Breast epithelium (tissue), 3 donors: ENCODE measurements at regions not wholly inside any gene's neighbourhood (a gene's known extent, or its start where the extent isn't known, plus 50 kb on each side); places are given as distances from the start of the nearest gene placed in this dataset.

Experiments used
- CTCF ChIP-seq, 3 donors: fragments of 450-650 bp; IDR thresholded peaks; one replicate each; pipeline ENCODE4 v1.5.1; 2016 to 2017; ENCODE audit warnings: antibody characterized with exemption in 3 of 3, mild to moderate bottlenecking in 3 of 3, moderate library complexity in 3 of 3
- POLR2A ChIP-seq: fragments of 450-650 bp; IDR thresholded peaks from one replicate; pipeline ENCODE4 v1.6.1; 2016; ENCODE audit warnings: antibody characterized with exemption, mild to moderate bottlenecking, moderate library complexity
- POLR2AphosphoS5 ChIP-seq, 3 donors: sonication (generic); formaldehyde crosslinking; IDR thresholded peaks; one replicate each; pipeline ENCODE4 v1.6.1; 2017; ENCODE audit warnings: antibody characterized with exemption in 3 of 3

GRCh38 chr5:8185852-8186251 lies 316.9 kb downstream of the MTRR start:
- TF ChIP-seq CTCF (IDR thresholded peaks at IDR 0.05) (no peak), POLR2A (no peak), POLR2AphosphoS5 (IDR thresholded peaks at IDR 0.05) (no peak)
